Epithelial cell of esophagus (primary cell): ENCODE measurements at regions not wholly inside any gene's neighbourhood (a gene's known extent, or its start where the extent isn't known, plus 50 kb on each side); places are given as distances from the start of the nearest gene placed in this dataset.
A peak's percentile ranks its signal among the peaks of the same experiment; 100 is the strongest.

ENCODE experiments used
- DNase-seq: peaks from one replicate; pipeline ENCODE4 v3.0.0; 2010; ENCODE audit warnings: low read depth
- H3K4me3 ChIP-seq: 2 replicates; pipeline ENCODE4 v1.5.1; 2011; ENCODE audit warnings: mild to moderate bottlenecking, low read length, control low read depth
- CTCF ChIP-seq: IDR thresholded peaks from 2 replicates; pipeline ENCODE4 v1.5.1; 2011; ENCODE audit warnings: low read depth, mild to moderate bottlenecking, low read length, control low read depth, inconsistent platforms; ENCODE audit not compliant: insufficient read depth; ENCODE audit errors: missing control alignments

GRCh38 chr5:98516701-98517100 lies 256.8 kb upstream of the RGMB start:
- no peak for TF ChIP-seq CTCF
- DNase-seq, result no peak
- no peak overlapping the region for H3K4me3 ChIP-seq

GRCh38 chr5:98517560-98518366 lies 255.7 kb upstream of the RGMB start:
- no peak overlapping the region for H3K4me3 ChIP-seq
- no peak for TF ChIP-seq CTCF
- peak; percentile 14 for DNase-seq

GRCh38 chr5:98518754-98519153 lies 254.7 kb upstream of the RGMB start:
- H3K4me3 ChIP-seq, result no peak overlapping the region
- DNase-seq, result no peak
- no peak for TF ChIP-seq CTCF

GRCh38 chr5:98519571-98519970 lies 253.9 kb upstream of the RGMB start:
- no peak overlapping the region for H3K4me3 ChIP-seq
- no peak for TF ChIP-seq CTCF
- DNase-seq, result no peak

- no peak for TF ChIP-seq CTCF
- DNase-seq, result no peak
- no peak overlapping the region for H3K4me3 ChIP-seq
Observed at GRCh38 chr5:98521821-98522220, 251.6 kb upstream of the RGMB start.

- no peak overlapping the region for H3K4me3 ChIP-seq
- DNase-seq, result no peak
- TF ChIP-seq CTCF, result no peak
Observed at GRCh38 chr5:98524773-98525172, 248.7 kb upstream of the RGMB start.

- no peak for TF ChIP-seq CTCF
- DNase-seq, result peak; percentile 21
Observed at GRCh38 chr5:98527846-98528245, 245.6 kb upstream of the RGMB start.

More at GRCh38 chr5:98527846-98528245, 245.6 kb upstream of the RGMB start:
- H3K4me3 ChIP-seq, result no peak overlapping the region
